Kasumi-1 (cell line): ENCODE measurements at regions not wholly inside any gene's neighbourhood (a gene's known extent, or its start where the extent isn't known, plus 50 kb on each side); places are given as distances from the start of the nearest gene placed in this dataset.

Source experiments
- DNase-seq, 2 experiments: peaks; one replicate each; lab custom pipeline; 2025; lab: John Stamatoyannopoulos, UW

DNA sequence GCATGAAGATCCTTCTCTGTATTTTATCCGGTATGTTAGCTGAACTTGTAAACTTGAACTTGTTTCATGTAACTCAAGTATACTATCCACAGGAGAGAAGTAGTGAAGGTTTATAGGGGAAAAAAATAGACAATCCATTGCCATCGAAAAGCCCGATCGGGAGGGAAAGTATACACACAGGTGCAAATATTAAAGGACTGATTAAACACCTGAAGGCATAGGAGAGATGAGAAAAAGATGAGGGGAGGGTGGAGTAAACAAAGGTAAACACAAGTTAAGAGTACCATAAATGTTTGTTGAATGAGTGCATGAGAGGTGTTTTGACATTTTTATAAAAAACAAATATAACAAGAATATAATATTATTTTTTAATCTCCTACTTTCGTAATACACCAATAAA is 64.3 kb upstream of the CITED2 start:
- DNase-seq = no peak

DNA sequence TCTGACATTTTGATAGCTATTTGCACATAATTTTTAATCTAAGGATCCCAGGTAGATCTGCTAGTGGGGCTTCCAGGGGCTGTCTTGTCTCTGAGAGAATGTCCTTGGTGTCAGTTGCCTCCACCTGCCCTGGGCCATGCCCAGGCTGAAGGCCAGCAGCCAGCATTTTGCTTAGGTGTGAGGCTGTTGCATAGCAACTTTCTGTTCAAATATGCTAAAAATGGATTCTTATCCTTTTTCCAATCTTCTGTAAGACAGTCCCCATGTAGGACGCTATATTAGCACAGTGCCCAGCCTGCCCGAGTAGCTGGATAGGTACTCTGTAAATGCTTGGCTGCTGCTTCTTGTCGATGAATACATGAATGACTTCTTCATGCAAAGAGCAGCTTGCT is 62.5 kb upstream of the CITED2 start:
- no peak for DNase-seq

DNA sequence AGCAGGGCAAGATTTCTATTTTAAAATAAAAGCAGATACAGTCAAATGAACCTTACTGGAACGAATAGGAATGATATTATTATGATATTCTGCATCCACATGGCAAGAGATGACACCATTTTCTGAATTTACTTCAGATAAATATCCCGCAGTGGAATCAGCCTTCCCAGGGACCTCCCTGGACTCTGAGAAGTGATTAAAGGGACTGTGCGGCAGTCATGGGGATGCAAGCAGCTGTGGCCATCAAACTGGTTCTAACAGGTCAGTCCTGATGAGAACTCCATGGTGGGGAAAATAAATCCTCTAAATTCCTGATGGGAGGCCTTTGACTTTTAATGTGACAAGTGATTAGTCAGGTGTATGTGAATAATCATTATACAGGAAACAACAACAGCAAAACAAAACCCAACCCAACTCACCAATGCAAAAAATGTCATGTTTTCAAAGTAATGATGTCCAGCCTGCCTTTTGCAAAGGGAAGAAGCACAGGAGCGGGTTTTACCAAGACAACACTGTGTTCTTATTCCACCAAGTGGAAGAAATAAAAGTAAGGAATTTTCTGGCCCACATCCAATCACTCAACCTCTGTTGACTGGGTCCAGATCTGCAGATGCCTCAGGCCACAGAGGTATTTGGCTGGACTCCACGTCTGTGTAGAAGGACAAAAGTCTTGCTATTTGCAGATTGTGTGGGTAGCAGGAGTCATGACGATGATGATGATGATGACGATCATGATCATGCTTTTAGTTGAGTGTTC is 61.9 kb upstream of the CITED2 start:
- no peak for DNase-seq

DNA sequence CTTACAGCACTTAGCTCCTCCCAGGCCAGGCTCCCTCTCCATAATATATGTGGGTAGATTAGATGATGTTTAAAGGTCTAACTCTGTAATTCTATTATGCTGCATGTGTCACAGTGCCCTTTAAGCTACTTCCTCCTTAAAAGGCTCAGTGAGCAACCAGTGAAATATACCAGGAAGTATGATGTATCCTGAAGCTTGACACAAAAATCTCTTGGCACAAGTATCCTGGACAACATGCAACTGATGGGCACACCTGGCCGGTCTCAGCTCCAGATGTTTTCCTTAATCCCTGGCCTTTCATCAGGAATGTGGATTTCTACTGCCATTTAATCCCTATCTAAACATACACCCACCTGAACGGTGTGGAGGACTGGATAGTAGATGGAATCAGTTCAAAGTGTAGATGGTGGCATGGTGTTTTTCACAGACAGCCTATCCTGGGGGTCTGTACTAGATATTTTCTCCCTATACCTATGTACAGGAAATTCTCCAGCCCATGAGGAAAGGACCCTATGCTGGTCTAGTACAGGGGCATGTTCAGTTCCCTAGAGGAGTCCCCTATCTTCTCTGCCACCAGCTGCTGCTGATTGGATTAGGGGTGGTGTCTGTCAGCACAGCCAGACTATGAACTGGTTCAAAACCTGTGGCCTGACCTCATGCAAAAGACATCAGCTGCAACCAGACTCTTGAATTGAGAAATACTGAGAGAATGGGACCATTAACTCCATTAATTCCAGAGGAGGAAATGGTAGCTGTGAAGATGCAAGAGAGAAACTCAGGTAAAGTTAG is 59.4 kb upstream of the CITED2 start:
- DNase-seq = peak; percentile 73

DNA sequence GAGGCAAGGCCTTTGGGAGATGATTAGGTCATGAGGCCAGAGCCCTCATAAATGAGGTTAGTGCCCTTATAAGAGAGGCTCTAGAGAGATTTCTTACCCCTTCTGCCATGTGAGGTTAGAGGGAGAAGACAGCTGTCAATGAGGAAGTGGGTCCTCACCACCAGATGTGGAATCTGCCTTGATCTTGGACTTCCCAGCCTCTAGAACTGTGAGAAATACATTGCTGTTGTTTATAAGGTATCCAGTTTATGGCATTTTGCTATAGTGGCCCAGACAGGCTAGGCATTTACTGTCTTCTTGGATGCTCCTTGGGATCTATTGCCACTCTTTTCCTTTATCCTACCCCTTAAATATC is 57.1 kb upstream of the CITED2 start:
- no peak for DNase-seq

DNA sequence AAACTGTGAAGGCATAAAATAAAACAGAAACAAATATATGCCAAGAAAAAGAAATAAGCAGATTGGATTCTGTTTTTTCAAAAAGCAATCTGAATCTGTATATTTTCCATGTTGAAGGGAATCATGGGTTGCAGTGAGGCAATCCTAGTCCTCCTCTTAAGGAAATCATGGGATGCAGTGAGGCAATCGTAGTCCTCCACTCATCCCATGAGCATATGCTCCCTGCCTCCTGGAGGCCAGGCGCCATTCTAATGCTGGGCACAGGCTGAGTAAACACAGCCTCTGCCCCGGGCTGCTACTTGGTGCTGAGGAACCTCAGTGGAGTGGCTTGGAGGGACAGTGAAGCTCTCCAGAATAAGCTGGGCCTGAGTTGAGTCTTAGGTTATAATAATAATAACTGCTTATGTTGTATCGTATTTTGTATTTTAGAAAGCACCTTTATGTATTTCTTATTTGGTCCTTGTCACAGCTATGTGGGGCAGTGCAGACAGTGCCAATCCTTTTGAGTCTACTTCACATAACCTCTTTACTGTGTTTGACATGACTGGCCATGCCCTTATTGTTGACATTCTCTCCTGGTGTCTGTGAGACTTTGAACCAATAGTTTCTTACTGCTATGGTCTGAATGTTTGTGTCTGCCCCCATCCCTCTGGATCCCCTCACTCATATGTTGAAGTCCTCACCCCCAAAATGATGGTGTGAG is 56.6 kb upstream of the CITED2 start:
- DNase-seq = no peak

DNA sequence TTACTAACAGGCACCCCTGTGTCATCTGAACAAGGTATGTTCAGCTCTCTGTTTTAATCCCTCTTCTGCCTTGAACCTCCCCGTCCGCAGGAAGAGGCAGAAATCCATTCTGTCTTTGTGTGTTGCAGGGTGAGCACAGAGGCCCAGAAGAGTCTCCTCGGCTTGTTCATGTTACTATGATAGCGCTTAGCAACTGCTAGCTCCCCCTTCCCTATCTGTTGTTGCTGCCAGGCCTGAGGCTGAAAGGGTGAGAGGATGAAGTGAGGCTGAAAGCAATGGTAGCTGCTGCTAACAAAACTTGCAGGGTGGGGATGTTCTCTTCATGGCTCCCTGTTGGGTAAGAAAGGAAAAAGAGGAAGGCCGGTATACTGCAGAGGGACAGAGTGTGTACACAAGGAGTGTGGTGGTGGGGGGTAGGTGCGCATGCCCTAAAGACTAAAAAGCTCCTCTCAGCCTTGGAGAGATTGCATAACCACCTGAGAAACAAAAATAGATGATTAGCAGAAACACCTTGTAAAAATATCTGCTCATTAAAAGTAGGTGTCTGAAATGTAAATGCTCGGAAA is 55.2 kb upstream of the CITED2 start:
- peak; percentile 56 to 72 for DNase-seq

DNA sequence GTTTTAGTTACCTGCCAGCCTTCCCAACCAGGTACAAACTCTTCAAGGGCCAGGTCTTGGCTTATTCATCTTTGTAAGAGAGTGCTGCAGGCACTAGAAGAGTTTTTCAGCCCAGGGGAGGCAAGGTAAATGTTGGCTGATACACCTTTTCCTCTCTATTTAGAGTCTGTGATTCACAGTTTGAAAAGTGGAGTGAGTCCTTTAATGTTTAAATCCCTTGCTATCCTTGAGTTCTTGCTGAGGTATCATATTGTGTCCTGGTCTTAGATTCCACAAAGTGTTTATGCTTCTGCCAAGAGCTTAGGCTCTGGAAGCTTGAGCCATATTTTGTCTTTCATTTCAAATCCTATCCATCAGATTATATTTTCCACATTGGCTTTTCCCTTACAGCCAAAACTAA is 52.8 kb upstream of the CITED2 start:
- DNase-seq = no peak

DNA sequence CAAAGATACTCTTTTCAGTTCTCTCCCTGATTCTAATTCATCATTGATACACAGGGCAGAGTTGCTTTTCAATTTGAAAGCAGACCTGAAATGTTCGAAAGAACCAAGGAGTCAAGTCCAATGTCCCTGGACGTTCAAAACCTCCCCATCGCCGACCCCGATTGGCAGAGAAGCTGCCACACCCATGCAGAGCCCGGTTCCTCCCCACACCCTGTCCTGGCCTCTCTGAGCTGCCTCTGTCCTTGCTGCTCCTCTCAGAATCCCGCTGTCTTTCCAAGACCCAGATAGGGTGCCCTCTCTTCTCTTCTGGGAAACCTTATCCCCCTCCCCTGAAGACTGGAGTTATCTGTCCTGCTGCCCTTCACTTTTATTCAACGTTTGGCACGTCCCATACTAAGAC is 52.3 kb upstream of the CITED2 start:
- no peak for DNase-seq

DNA sequence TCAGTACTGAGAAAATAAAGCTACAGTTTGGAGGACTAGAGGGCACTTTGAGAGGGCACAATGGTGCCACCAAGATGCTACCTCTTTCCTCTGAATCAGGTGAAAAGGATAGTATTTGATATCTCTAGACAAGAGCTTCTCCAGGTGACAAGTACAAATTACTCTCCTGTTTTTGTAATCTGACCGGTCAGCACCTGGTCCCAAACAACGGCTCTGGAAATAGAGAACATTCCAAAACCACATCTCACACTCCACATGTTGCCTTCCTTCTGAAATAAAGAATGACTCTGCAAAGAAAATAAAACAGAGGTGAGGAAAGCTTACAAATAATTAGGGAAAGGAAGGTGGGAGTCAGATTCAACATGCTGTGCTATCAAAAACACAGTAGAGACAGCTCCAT is 51.3 kb upstream of the CITED2 start:
- no peak for DNase-seq

DNA sequence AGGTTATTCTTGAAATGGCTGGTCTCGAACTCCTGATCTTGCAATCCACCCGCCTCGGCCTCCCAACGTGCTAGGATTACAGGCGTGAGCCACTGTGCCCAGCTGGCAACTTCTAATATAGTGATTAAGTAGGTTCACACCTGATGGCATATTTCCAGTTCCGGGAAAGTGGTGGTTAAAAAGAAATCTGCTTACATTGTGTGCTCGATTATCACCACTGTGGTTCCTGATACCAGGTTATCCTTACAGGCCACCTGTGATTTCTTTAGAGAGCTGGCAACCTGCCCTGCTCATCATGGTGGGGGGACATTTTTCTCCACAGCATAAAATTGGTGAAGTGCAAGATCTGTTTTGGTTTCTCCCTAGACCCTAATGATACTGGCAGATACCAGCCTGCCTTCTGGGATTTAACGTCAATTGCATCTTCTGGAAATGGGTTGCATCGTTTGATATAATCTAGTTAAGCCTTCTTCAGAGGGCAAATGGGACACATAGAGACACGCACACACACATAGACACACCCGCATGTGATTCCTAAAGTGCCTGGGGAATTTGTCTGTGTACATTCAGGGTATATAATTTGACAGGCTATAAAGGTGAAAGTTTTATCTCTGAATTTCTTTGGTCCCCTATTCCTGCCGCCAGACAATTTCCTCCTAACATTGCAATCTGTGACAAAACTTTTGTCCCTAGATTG is 49.7 kb upstream of the CITED2 start:
- no peak for DNase-seq
